ENCODE measurements at regions not wholly inside any gene's neighbourhood (a gene's known extent, or its start where the extent isn't known, plus 50 kb on each side); places are given as distances from the start of the nearest gene placed in this dataset.

- H3K4me1 ChIP-seq (replicated peaks in 1 of 2; ENCODE audit: control insufficient read depth in 2 of 2, insufficient read depth in 2 of 2, low read length in 2 of 2), result peaks cover 0 to 29% of the 10 kb centered on the region in 2 experiments; a peak in 3 of 5 replicates
- no peak for DNase-seq (ENCODE audit: extremely low read depth in 1 of 4, low spot score in 3 of 4)
- peak overlapping the region in 1 of 2 experiments; percentile 33; a peak in 1 of 4 replicates for H3K9ac ChIP-seq (ENCODE audit: insufficient read depth in 1 of 2, low read depth in 2 of 2, low read length in 2 of 2)
- no peaks in the 10 kb centered on the region for H3K9me3 ChIP-seq (replicated peaks; ENCODE audit: control insufficient read depth, insufficient read depth, low read depth, low read length)
- no peaks in the 10 kb centered on the region for H3K79me2 ChIP-seq (ENCODE audit: control insufficient read depth, insufficient read depth, low read length)
- ChIA-PET POLR2A (interaction anchor here (0.9 to 1.5 kb wide), 3 partner anchors 9 to 16 kb away, joined by 3 to 4 read pairs (median 4); no protein-coding TSS in a partner anchor), CTCF (ENCODE audit: low intra/inter-chr PET ratio) (no interaction called here)
- ATAC-seq, result peak; percentile 37
- H3K4me2 ChIP-seq (ENCODE audit: insufficient read depth, low read length), result peak overlapping the region; percentile 36; the same call in 1 of the 2 replicates
- H3K27me3 ChIP-seq (ENCODE audit: control insufficient read depth in 2 of 2, insufficient read depth in 2 of 2, low read length in 2 of 2), result no peaks in the 10 kb centered on the region
- H3K27ac ChIP-seq (ENCODE audit: extremely low read depth, low read depth, low read length), result peak overlapping the region; percentile 90
- peak overlapping the region; percentile 91 for H2AFZ ChIP-seq (ENCODE audit: low read depth, low read length)
- H3K9me1 ChIP-seq (ENCODE audit: control insufficient read depth, insufficient read depth, low read length), result no peaks in the 10 kb centered on the region
- in situ Hi-C loops (cut with MboI), result no loop called here
- 54% methylated on average over 6 of the region's 6 CpGs for WGBS (ENCODE audit: insufficient coverage, low coverage, missing lambda C conversion rate)
- no peaks in the 10 kb centered on the region for H4K20me1 ChIP-seq (replicated peaks; ENCODE audit: control insufficient read depth, insufficient read depth, low read length)
- no peak overlapping the region for H3K4me3 ChIP-seq
- BruUV-seq (replicated peaks), result no TSS peak
- no peaks in the 10 kb centered on the region for H3K36me3 ChIP-seq (ENCODE audit: control insufficient read depth, insufficient read depth, low read length)
- intact Hi-C loops (cut with micrococcal nuclease), result loop anchor here (10.0 kb wide), 1 partner anchor 248 kb away; the partner anchor contains the start of gene BCAT1
- FAIRE-seq, result peak; percentile 78
- TF ChIP-seq ILK (tag; IDR thresholded peaks at IDR 0.05; ENCODE audit: borderline replicate concordance, low read depth) (peak; percentile 49; the same call in 1 of the 2 replicates), MGA (IDR thresholded peaks at IDR 0.05) (0 out of 2 replicates have a peak, but pooled peaks have one; percentile 28), EWSR1 (IDR thresholded peaks at IDR 0.05; ENCODE audit: borderline replicate concordance, low read depth, partially characterized antibody) (no peak), PHF20 (IDR thresholded peaks at IDR 0.05; ENCODE audit: partially characterized antibody) (no peak), ZNF316 (IDR thresholded peaks at IDR 0.05) (peak; percentile 50; the same call in 1 of the 2 replicates), TGIF2 (CRISPR knock-in tag; IDR thresholded peaks at IDR 0.05) (no peak), NR4A1 (CRISPR knock-in tag; IDR thresholded peaks at IDR 0.05) (no peak), NR4A1 (tag; IDR thresholded peaks at IDR 0.05) (0 out of 2 replicates have a peak, but pooled peaks have one; percentile 47), ZNF24 (IDR thresholded peaks at IDR 0.05) (peak; percentile 88), EHMT2 (IDR thresholded peaks at IDR 0.05) (peak; percentile 66; the same call in 1 of the 2 replicates), BCOR (IDR thresholded peaks at IDR 0.05) (peak; percentile 39; the same call in 1 of the 2 replicates)
- TF ChIP-seq, protein P1, sequence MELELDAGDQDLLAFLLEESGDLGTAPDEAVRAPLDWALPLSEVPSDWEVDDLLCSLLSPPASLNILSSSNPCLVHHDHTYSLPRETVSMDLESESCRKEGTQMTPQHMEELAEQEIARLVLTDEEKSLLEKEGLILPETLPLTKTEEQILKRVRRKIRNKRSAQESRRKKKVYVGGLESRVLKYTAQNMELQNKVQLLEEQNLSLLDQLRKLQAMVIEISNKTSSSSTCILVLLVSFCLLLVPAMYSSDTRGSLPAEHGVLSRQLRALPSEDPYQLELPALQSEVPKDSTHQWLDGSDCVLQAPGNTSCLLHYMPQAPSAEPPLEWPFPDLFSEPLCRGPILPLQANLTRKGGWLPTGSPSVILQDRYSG (tag; conservative IDR thresholded peaks at IDR 0.05; ENCODE audit: low read depth), result 0 out of 2 replicates have a peak, but pooled peaks have one; percentile 41
Measured at GRCh38 chr12:24696800-24697199, 252.1 kb downstream of the BCAT1 start.
